RWPE1 (cell line): ENCODE measurements at regions not wholly inside any gene's neighbourhood (a gene's known extent, or its start where the extent isn't known, plus 50 kb on each side); places are given as distances from the start of the nearest gene placed in this dataset.

Experiments
- CTCF ChIA-PET: fragments of 350-600 bp; sonication (Branson Sonifier 250); formaldehyde crosslinking; extraction: SDS; loops from one replicate; lab custom pipeline; 2021; lab: Yijun Ruan, JAX
- POLR2A ChIA-PET: fragments of 400-600 bp; formaldehyde crosslinking; extraction: SDS; loops from one replicate; lab custom pipeline; 2020; ENCODE audit warnings: antibody characterized with exemption; ENCODE audit not compliant: low non-redundant PET; lab: Yijun Ruan, JAX
- DNase-seq: peaks from one replicate; pipeline ENCODE4 v3.0.0; 2012; ENCODE audit warnings: low spot score
- H3K27ac ChIP-seq: fragments of 450-650 bp; 2 replicates; pipeline ENCODE4 v1.5.1; 2017
- TF ChIP-seq, protein P1 (sequence below): fragments of 450-650 bp; conservative IDR thresholded peaks from 2 replicates; pipeline ENCODE4 v1.5.1; 2017; ENCODE audit warnings: low read depth, mild to moderate bottlenecking

DNA sequence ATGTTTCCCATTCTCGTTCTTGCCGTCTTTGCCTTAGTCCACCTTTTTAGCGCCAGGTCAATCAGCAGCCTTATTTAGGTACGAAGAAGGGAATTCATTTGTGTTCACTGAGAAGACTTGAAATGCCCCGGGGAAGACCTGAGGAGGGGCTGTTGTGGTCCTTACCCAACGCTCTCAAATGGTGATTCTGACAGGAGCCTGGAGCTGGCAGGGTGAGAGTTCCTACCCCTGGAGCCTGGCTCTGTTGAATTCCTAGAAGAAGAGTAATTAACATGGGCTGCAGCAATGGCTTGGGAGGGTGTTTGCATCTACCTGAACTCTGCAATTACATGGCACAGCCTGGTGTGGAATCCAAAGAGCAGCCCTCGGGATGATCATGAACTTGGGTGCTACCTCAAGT, 76.9 kb upstream of the DSCAM start:
- no peak for DNase-seq
- CTCF ChIA-PET = no interaction called here
- POLR2A ChIA-PET = no interaction called here
- H3K27ac ChIP-seq = no peak overlapping the region
- TF ChIP-seq, protein P1, sequence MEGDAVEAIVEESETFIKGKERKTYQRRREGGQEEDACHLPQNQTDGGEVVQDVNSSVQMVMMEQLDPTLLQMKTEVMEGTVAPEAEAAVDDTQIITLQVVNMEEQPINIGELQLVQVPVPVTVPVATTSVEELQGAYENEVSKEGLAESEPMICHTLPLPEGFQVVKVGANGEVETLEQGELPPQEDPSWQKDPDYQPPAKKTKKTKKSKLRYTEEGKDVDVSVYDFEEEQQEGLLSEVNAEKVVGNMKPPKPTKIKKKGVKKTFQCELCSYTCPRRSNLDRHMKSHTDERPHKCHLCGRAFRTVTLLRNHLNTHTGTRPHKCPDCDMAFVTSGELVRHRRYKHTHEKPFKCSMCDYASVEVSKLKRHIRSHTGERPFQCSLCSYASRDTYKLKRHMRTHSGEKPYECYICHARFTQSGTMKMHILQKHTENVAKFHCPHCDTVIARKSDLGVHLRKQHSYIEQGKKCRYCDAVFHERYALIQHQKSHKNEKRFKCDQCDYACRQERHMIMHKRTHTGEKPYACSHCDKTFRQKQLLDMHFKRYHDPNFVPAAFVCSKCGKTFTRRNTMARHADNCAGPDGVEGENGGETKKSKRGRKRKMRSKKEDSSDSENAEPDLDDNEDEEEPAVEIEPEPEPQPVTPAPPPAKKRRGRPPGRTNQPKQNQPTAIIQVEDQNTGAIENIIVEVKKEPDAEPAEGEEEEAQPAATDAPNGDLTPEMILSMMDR = no peak

DNA sequence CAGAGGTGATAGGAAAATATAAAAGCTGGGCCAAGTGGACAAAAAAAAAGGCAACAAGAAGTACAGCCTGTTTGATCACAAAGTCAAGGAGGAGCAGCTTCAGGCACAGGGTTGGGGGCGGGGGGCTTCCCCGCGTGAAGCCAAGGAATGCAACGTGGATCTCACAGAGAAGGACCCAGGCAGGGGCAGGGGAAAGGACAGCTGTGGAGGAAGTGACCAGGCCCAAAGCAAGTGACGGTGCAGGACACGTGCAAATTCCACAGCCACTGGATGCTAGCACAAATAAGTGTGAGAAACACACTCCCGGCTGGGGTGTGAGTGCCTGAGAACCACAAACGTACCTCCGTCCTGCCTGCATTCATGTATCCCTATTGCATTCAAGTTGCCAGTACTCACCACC, 77.7 kb upstream of the DSCAM start:
- H3K27ac ChIP-seq = no peak overlapping the region
- no peak for DNase-seq
- CTCF ChIA-PET = no interaction called here
- TF ChIP-seq, protein P1 = no peak
- POLR2A ChIA-PET = no interaction called here

DNA sequence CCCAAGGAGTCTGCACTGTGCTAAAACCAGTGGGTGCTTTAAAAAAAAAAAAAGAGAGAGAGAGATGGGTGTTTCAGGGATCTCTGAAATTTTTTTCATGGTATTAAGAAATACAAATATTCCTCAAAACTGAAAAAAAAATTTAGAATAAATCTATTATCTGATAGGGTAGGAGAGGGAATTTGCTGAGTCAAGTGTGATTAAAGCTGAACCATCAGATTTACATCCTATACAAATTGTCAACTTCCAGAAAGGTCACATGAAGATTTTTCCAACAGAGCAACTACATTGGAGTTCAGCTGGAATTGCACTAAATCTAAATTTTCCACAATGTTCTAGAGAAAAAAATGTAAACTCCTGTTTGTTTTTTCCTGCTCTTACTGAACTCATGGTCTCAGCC, 79.3 kb upstream of the DSCAM start:
- DNase-seq = no peak
- CTCF ChIA-PET = no interaction called here
- TF ChIP-seq, protein P1 = no peak
- POLR2A ChIA-PET = no interaction called here
- H3K27ac ChIP-seq = no peak overlapping the region

DNA sequence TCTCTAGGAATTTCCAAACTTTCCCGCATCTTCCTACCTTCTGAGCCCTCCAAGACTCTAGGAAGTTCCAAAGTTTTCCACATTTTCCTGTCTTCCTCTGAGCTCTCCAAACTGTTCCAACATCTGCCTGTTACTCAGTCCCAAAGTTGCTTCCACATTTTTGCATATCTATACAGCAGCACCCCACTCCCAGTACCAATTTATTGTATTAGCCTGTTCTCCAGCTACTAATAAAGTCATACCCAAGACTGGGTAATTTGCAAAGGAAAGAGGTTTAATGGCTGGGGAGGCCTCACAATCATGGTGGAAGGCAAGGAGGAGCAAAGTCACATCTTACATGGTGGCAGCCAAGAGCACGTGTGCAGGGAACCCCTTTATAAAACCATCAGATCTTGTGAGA, 82.9 kb upstream of the DSCAM start:
- DNase-seq = no peak
- TF ChIP-seq, protein P1 = no peak
- ChIA-PET CTCF (no interaction called here), POLR2A (no interaction called here)
- H3K27ac ChIP-seq = no peak overlapping the region

DNA sequence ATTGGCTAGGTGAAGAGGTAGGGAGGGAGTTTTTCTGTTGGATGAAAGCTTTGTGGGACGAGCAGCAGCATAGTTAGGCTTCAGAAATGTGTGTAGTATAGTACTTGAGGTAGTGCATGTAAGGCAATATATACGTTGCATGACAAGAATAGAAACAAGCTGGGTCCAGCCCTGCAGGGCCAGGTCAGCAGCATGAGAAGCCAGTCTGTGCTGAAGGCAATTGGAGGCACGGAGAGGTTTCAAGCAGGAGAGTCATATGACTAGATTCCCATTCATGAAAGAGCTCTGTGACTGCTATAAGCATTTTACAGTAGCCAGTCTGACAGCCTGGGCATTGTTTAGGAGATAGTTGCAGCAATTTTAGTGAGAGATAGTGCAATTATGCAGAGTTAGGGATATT, 84.2 kb upstream of the DSCAM start:
- POLR2A ChIA-PET = no interaction called here
- no peak for DNase-seq
- no peak overlapping the region for H3K27ac ChIP-seq
- TF ChIP-seq, protein P1 = no peak
- CTCF ChIA-PET = no interaction called here

DNA sequence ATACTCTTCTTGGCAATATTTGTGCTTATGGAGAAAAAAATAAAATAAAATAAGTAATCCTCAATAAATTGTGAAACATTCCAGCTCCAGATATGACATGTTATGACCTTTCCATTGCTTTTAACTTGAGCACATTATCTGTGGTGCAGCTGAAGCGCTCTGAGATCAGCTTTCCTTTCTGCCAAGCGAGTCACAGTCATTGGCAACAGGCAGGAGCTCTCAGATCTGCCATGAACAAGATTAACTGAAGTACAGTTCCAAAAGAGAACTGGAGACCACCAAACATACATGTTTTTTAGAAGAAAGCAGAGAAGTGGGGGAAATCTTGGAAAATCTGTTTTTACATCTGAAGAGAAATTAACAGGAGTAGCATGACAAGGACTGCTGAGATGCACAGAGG, 89.2 kb upstream of the DSCAM start:
- no peak for DNase-seq
- POLR2A ChIA-PET = no interaction called here
- TF ChIP-seq, protein P1 = no peak
- CTCF ChIA-PET = no interaction called here
- no peak overlapping the region for H3K27ac ChIP-seq

DNA sequence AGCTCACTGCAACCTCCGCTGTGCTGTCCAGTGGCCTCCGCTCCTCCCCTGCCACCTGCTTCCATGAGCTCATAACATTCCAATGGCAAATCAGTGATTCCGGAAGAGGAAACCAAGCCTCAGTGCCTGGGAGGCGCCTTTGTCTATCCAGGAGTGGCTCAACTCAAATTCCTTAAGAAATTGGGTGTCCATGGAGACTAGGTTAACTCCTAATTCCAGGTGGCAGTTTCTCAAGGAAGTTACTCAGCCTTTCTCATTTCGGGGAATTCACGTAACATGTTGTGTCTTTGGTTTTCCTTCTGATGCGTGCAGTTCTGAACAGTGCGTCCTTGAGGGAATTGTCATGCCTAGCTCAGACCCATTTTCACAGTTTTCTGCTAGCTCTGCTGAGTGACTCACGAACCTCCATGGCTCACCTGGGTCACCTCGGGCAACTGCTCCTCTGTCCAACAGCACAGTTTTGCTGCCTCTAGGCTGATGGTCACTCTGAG, 89.9 kb upstream of the DSCAM start:
- peak overlapping the region; percentile 52 for H3K27ac ChIP-seq
- TF ChIP-seq, protein P1 = no peak
- CTCF ChIA-PET = no interaction called here
- DNase-seq = peak; percentile 74
- POLR2A ChIA-PET = no interaction called here
